Inferior parietal cortex (tissue), 1 donor: ENCODE measurements at regions not wholly inside any gene's neighbourhood (a gene's known extent, or its start where the extent isn't known, plus 50 kb on each side); places are given as distances from the start of the nearest gene placed in this dataset.

Experiments
- DNase-seq: peaks from one replicate; pipeline ENCODE4 v3.0.0-alpha.2; 2016; ENCODE audit errors: extremely low spot score

GRCh38 chr2:8395718-8396117, 286.1 kb upstream of the ID2 start:
- DNase-seq = no peak

DNA sequence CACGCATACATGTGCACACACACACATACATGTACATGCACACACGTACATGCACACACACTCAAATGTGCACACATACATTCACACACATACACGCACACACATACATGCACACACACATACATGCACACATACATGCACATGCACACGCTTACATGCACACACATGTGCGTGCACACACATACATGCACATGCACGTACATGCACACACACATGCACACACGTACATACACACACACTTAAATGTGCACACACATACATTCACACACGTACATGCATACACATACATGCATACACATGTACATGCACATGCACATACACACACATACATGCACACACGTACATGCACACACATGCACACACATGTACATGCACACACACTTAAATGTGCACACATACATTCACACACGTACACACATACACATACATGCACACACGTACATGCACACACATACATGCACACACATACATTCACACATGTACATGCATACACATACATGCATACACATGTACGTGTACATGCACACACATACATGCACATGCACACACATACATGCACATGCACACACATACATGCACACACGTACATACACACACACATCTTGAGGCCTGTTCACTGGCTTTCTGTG, 283.7 kb upstream of the ID2 start:
- no peak for DNase-seq

- no peak for DNase-seq
Observed at GRCh38 chr2:8399731-8400130, 282.1 kb upstream of the ID2 start.

DNA sequence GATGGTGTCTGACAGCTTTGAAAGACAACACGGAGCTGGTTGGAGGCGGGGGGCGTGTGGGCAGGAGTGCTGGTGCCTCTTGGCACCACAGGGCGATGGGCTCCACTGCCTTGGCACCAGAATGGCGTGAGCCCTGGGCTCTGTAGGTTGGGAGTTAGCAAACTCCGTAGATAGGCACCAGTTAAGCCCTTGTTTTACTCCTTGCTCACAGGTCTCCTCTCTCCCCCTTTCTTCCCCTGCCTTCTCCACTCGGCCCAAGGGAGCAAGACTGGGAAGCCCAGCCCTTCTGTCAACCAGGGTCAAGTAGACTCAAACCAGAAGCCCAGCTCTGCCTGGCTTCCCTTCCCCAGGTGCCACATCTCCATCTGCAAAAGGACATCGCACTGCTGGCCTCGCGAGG, 281.7 kb upstream of the ID2 start:
- DNase-seq = no peak

GRCh38 chr2:8402222-8402621, 279.6 kb upstream of the ID2 start:
- no peak for DNase-seq

DNA sequence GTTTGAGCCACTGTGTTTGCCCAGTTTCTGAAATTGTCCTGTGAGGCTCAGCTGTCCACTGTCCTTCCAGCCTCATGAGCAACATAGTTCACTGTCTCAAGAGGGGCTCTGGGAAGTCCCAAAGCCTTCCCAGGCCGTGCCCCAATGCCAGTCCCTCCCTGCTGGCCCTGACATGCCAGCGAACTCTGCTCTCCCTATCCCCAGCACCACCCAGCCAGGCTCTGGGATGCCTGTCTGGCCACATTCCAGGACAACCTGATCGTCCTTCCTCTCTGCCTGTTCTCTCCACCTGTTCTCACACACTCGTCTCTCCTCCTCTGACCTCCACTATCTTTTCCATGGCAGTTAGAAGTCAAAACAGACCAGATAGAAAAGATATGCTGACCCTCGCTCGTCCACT, 278.0 kb upstream of the ID2 start:
- DNase-seq = no peak

DNA sequence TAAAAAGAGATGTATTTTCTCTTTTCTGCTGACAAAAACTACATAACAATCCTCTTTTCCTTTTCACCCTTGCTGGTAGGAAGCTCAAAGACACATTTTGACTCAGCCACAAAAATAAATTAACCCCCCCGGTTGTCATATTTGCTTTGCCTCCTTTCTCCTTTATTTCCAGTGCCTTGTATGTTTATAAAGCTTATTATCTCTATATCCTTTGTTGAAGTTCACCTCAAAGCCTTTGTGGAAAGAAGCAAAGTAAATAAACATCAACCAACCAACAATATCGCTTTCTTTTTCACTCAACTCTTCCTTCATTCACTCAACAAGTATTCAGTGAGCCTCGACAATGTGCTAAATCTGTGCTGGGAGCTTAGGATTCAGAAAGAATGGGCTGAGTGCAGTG, 276.5 kb upstream of the ID2 start:
- no peak for DNase-seq

GRCh38 chr2:8406271-8406670, 275.6 kb upstream of the ID2 start:
- DNase-seq = no peak

GRCh38 chr2:8407332-8407731, 274.5 kb upstream of the ID2 start:
- no peak for DNase-seq

- DNase-seq = no peak
Observed at GRCh38 chr2:8408560-8409460, 273.0 kb upstream of the ID2 start.

- DNase-seq = no peak
Observed at GRCh38 chr2:8409461-8410260, 272.2 kb upstream of the ID2 start.

DNA sequence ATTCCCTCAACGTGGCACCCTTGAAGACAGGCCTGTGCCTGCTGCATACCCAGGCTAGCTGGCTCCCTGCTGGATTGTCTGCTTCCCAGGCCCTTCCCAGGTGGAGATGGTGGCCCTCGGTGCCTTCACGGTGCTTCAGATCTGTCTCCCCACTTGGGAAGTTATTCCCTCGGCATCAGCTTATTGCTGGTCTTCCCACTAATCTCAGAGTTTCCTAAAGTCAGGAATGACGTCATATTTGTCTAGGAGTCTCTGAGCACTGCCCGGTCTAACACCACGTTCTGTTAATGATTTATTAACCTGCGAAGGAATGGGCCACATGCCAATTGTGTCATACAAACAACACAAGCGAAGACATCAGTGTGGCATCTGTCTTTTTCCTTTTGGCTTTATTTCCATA, 269.8 kb upstream of the ID2 start:
- DNase-seq = no peak

GRCh38 chr2:8412586-8412985, 269.3 kb upstream of the ID2 start:
- no peak for DNase-seq

GRCh38 chr2:8413589-8414135, 268.2 kb upstream of the ID2 start:
- DNase-seq = no peak

- DNase-seq = no peak
Observed at GRCh38 chr2:8414946-8415879, 266.6 kb upstream of the ID2 start.

DNA sequence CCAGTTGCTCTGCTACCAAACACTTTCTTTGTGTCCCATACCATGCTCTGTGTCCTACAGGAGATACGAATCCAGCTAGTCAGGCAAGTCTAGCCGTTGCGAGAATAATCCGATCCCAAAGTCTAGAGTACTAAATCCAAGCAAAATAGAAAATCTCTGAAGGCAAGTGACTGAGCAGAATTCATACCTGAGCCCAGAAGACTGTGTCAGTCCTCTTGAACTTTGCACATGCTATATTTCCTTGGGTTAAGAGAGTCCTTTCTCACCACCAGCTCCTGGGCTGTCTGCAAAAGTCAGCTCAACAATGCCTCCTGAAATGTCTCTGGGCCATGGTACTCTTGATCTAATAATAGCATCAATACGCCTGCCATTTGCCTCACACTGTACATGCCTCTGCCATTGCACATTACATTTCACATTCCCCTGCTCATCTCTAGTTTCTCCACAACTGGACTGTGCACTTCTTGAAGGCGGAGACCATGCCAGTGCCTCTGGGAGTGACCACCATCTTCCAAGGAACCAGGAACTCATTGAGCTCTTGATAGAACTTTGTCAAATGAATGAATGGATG, 265.8 kb upstream of the ID2 start:
- no peak for DNase-seq

- no peak for DNase-seq
Observed at GRCh38 chr2:8416849-8417832, 264.7 kb upstream of the ID2 start.

DNA sequence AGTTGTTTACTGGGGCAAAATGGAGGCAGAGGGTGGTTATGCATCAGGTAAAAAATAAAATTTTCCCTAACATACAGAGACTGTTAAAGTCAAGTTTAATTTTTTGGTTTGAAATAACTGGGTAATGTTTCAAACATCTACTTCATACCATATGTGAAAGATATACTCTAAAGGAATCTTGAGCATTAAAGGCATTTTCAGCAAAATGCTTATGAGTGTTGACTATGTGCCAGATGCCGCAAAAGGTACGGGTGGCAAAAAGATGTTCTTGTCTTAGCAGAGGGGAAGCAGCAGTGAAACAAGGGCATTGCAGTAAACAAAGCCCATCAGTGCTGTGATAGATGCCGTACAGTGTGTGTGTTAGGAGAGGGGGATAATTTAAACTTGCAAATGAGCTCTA, 263.1 kb upstream of the ID2 start:
- no peak for DNase-seq

GRCh38 chr2:8421658-8422449, 260.0 kb upstream of the ID2 start:
- DNase-seq = no peak
